Testis (tissue), 2 donors: ENCODE measurements at regions not wholly inside any gene's neighbourhood (a gene's known extent, or its start where the extent isn't known, plus 50 kb on each side); places are given as distances from the start of the nearest gene placed in this dataset.
"Not testable (repeated sequence)": the region's sequence is repeated elsewhere in the genome, so short reads cannot be mapped to it uniquely, and the experiment has no call there.

ENCODE experiments used
- DNase-seq: peaks from one replicate; pipeline ENCODE4 v3.0.0-alpha.2; 2019
- H3K27ac ChIP-seq, 2 donors: fragments of 200-600 bp; sonication (generic); one replicate each; pipeline ENCODE4 v1.5.1; 2019
- H3K27me3 ChIP-seq: fragments of 200-600 bp; sonication (generic); one replicate; pipeline ENCODE4 v1.5.1; 2019
- H3K36me3 ChIP-seq: fragments of 200-600 bp; sonication (generic); one replicate; pipeline ENCODE4 v1.5.1; 2017; ENCODE audit warnings: low read depth; ENCODE audit errors: missing control alignments
- H3K4me1 ChIP-seq: fragments of 200-600 bp; sonication (generic); one replicate; pipeline ENCODE4 v1.5.1; 2019
- H3K4me3 ChIP-seq, 2 donors: fragments of 200-600 bp; sonication (generic); one replicate each; pipeline ENCODE4 v1.5.1; 2017 to 2019
- H3K9me3 ChIP-seq: fragments of 200-600 bp; sonication (generic); one replicate; pipeline ENCODE4 v1.5.1; 2017
- POLR2A ChIP-seq: fragments of 450-650 bp; IDR thresholded peaks from one replicate; pipeline ENCODE4 v1.6.1; 2017; ENCODE audit warnings: antibody characterized with exemption, mild to moderate bottlenecking, moderate library complexity
- WGBS, 2 donors: methylation state at CpG; one replicate each; pipeline ENCODE4 v1.1.5; 2018; 5-methylcytosine and 5-hydroxymethylcytosine counted together
- intact Hi-C: fragments of 100-400 bp; cut with DNase I; formaldehyde crosslinking; loops from one replicate; pipeline ENCODE4 v1.15.1; 2023; ENCODE audit warnings: low total_unique reads
- TF ChIP-seq, protein P1 (sequence below), 3 experiments: fragments of 450-650 bp in 2 of 3; fragments of 200-600 bp in 1 of 3; sonication (generic) in 1 of 3; IDR thresholded peaks; one replicate each; pipeline ENCODE4 v1.5.1; 2016 to 2019; ENCODE audit warnings: antibody characterized with exemption in 3 of 3, mild to moderate bottlenecking in 2 of 3, moderate library complexity in 1 of 3

DNA sequence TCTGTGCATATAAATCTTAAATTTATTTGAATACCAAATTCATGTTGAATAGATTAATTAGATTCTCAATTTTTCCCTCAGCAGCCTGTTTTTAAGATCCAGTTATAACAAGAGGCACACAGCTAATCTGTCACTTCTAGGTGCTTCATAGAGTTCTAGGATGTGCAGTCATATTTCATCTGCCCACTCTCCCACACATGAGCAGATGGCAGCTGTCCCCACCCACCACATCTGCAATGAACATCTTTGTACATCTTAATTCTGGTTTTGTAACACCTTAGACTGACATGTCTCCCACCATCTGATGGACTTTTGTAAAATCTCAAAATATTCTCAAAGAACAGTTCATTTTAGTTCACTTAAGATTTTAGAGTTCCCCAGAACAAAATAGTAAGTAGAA is 250.8 kb upstream of the ST6GAL2 start:
- H3K9me3 ChIP-seq, result no peaks in the 10 kb centered on the region

DNA sequence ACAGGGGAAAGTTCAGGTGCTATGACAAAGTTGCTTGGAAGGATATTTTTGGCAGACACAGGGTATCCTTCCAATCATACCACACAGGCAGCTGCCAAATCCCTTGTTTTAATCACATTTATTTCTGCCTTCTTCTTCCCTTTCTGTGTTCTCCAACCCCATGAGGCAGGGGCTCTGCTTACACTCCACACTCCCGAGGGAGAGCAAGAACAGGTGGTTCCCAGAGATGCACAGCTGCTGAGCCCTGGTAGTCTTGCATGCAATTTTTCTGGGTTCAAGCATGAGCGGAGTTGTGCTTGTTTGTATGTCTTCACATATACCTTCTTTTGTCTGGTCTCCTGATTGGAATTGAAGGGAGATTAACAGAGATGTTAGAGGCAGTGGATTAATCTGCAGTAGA is 251.7 kb upstream of the ST6GAL2 start:
- no peaks in the 10 kb centered on the region for H3K27me3 ChIP-seq
- WGBS, 2 donors, result 76 to 87% methylated on average over 2 of the region's 2 CpGs
- no peak for DNase-seq

More for the DNA sequence above, 250.8 kb upstream of the ST6GAL2 start:
- Histone ChIP-seq H3K36me3 (no peaks in the 10 kb centered on the region), H3K27me3 (no peaks in the 10 kb centered on the region), H3K27ac (no peak overlapping the region), H3K4me3 (no peak overlapping the region), H3K4me1 (no peaks in the 10 kb centered on the region)
- intact Hi-C loops, result no loop called here
- TF ChIP-seq, protein P1, sequence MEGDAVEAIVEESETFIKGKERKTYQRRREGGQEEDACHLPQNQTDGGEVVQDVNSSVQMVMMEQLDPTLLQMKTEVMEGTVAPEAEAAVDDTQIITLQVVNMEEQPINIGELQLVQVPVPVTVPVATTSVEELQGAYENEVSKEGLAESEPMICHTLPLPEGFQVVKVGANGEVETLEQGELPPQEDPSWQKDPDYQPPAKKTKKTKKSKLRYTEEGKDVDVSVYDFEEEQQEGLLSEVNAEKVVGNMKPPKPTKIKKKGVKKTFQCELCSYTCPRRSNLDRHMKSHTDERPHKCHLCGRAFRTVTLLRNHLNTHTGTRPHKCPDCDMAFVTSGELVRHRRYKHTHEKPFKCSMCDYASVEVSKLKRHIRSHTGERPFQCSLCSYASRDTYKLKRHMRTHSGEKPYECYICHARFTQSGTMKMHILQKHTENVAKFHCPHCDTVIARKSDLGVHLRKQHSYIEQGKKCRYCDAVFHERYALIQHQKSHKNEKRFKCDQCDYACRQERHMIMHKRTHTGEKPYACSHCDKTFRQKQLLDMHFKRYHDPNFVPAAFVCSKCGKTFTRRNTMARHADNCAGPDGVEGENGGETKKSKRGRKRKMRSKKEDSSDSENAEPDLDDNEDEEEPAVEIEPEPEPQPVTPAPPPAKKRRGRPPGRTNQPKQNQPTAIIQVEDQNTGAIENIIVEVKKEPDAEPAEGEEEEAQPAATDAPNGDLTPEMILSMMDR (IDR thresholded peaks at IDR 0.05), result no peak
- TF ChIP-seq POLR2A, result no peak
- no peak for DNase-seq

DNA sequence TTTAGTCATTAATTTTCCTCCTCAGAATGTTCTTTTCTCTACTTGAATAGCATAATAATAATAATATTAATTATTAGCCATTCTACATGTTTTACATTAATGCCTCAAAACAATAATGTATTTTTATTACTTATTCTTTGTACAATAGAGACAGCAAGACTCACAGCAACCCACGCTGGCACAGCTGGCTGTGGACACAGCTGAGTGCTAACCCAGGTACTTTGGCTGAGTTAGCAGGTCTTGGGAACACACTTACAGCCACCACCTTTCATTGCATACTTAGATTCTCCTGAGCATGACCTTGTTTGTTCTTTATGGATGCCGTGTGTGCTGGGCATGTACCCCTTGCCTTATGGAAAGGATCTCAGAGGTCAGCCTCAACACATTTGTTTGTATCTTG is 260.2 kb upstream of the ST6GAL2 start:
- WGBS, 2 donors, result 92 to 96% methylated on average over 2 of the region's 2 CpGs
- Histone ChIP-seq H3K9me3 (no peaks in the 10 kb centered on the region), H3K4me3 (no peak overlapping the region), H3K27me3 (no peaks in the 10 kb centered on the region), H3K36me3 (no peaks in the 10 kb centered on the region), H3K27ac (no peak overlapping the region), H3K4me1 (no peaks in the 10 kb centered on the region)
- no peak for DNase-seq
- no peak for TF ChIP-seq POLR2A
- TF ChIP-seq, protein P1 (IDR thresholded peaks at IDR 0.05), result no peak
- intact Hi-C loops, result no loop called here

More for the DNA sequence above, 251.7 kb upstream of the ST6GAL2 start:
- TF ChIP-seq, protein P1 (IDR thresholded peaks at IDR 0.05), result no peak
- TF ChIP-seq POLR2A, result no peak
- no peak overlapping the region for H3K4me3 ChIP-seq
- H3K9me3 ChIP-seq, result no peaks in the 10 kb centered on the region
- no peak overlapping the region for H3K27ac ChIP-seq
- no peaks in the 10 kb centered on the region for H3K36me3 ChIP-seq
- intact Hi-C loops, result no loop called here
- H3K4me1 ChIP-seq, result no peaks in the 10 kb centered on the region

DNA sequence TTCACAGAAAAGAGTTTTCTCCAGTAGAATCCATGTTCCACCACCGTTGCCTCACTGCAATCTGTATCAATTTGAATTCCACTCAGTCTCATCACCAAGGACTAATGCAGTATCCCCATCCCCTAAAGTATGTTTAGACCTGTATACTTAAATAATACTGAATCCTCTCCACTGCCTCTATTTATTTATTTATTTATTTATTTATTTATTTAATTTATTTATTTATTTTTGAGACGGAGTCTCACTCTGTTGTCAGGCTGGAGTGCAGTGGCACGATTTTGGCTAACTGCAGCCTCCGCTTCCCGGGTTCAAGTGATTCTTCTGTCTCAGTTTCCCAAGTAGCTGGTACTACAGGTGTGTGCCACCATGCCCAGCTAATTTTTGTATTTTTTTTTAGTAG is 260.7 kb upstream of the ST6GAL2 start:
- H3K36me3 ChIP-seq, H3K27ac ChIP-seq, DNase-seq, H3K4me3 ChIP-seq, H3K9me3 ChIP-seq, H3K4me1 ChIP-seq, intact Hi-C loops, H3K27me3 ChIP-seq: not testable (repeated sequence)
- WGBS, 2 donors, result 93 to 94% methylated on average over 5 of the region's 5 CpGs

DNA sequence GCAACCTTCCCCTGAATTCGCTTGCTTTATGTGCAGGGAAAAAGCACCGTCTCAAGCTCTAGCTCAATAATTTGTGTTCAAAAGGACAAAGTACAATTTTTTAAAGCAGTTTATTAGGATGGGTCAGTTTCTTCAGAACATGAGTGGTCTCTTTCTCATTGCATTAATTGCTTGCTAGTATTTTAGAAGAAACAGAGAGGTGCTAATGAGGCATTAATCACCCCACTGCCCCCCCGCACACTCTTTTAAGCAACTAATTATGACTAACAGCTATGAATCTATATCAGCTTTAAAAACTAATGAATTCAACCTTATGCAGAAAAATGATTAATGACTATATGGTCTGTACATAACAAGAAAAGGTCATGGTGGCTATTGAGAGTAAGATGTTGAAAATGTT is 262.1 kb upstream of the ST6GAL2 start:
- Histone ChIP-seq H3K27me3 (no peaks in the 10 kb centered on the region), H3K27ac (no peak overlapping the region), H3K4me3 (no peak overlapping the region), H3K4me1 (no peaks in the 10 kb centered on the region), H3K36me3 (no peaks in the 10 kb centered on the region), H3K9me3 (no peaks in the 10 kb centered on the region)
- intact Hi-C loops, result no loop called here
- TF ChIP-seq, protein P1 (IDR thresholded peaks at IDR 0.05), result no peak
- TF ChIP-seq POLR2A, result no peak
- WGBS, 2 donors, result 68 to 85% methylated on average over 3 of the region's 3 CpGs
- DNase-seq, result no peak
